ENCODE measurements at regions not wholly inside any gene's neighbourhood (a gene's known extent, or its start where the extent isn't known, plus 50 kb on each side); places are given as distances from the start of the nearest gene placed in this dataset.
"Not testable (repeated sequence)": the region's sequence is repeated elsewhere in the genome, so short reads cannot be mapped to it uniquely, and the experiment has no call there.

DNA sequence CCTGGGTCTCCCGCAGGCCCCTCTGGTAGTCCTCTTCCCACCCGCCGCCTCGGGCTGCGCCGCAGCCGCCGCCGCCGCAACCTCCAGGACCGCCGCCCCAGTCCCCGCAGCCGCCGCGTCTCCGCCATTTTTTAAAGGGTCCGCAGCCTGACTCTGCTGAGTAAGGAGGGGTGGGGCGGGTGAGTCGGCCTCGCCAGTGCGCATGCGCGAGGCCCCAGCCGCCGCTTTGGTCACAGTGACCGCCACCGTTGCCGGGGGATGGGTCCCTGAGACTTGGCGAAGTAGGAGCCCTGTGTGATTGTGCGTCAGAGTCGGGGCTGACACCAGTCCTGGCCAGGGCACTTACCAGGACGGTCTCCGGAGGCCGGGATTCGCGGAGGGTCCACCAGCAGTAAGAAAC, 1424.2 kb upstream of the PCDH10 start:
- not testable (repeated sequence) for TF ChIP-seq CTCF (IDR thresholded peaks at IDR 0.05); ZFX (IDR thresholded peaks at IDR 0.05; ENCODE audit: borderline replicate concordance)
